NCI-H69 (cell line): ENCODE measurements at regions not wholly inside any gene's neighbourhood (a gene's known extent, or its start where the extent isn't known, plus 50 kb on each side); places are given as distances from the start of the nearest gene placed in this dataset.

Source experiments
- DNase-seq: peaks from one replicate; lab custom pipeline; 2025; lab: John Stamatoyannopoulos, UW

DNA sequence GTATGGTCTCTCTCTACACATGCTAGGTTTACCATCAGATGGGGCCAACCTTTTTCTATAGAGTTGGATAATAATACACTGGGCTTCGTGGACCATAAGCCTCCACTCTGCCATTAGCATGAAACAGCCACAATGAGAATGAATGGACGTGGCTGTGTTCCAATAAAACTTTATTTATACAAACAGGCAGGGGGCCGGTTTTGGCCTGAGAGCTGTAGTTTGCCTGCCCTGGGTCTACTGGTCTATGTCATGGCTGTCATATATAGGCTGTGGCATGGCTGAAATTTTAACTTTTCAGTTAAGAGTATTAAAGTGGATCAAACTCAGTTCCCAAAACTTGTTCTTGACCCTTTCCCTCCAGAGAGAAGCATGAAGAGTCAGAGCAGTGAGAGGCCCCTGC is 120.3 kb upstream of the MYL2 start:
- DNase-seq = no peak

GRCh38 chr12:111038941-111039340 is 118.6 kb upstream of the MYL2 start:
- no peak for DNase-seq

- no peak for DNase-seq
These were observed 117.7 kb upstream of the MYL2 start for GRCh38 chr12:111038077-111038476.

- no peak for DNase-seq
These were observed 116.7 kb upstream of the MYL2 start for GRCh38 chr12:111037047-111037446.

DNA sequence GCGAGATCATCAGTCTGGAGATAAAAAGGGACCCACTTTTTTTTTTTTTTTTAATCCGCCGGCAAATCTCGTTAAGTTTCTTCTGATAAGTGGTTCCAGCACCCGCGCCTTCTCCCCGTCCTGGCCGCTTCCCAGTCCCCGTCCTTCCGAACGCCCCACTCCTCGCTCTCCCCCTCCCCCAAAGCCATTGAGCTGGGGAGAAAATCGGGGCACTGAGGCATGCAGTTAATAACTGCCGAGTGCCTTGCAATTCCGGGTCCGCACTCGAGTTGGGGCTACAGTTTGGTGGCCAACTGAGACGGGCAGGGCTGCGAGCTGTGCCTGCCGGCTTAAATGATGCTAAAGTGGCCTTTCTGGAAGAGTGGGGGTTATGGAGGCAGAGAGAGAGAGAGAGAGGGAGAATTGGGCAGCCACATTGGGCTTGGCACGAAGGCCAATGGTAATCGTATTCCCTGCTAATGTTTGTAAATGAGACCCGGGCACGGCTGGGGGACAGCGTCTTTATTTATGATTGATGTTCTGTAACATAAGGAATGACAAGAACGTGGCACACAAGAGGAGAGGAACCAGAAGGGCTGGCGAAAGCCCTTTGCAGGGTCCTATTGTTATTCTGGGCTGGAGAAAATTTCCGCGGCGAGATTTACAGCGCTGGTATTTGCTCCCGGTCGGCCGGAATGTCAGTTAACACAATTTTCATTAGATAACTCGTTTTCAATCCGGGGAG is 115.4 kb upstream of the MYL2 start:
- DNase-seq = peak; percentile 77

- DNase-seq = peak; percentile 83
These were observed 114.7 kb upstream of the MYL2 start for GRCh38 chr12:111034886-111035577.

DNA sequence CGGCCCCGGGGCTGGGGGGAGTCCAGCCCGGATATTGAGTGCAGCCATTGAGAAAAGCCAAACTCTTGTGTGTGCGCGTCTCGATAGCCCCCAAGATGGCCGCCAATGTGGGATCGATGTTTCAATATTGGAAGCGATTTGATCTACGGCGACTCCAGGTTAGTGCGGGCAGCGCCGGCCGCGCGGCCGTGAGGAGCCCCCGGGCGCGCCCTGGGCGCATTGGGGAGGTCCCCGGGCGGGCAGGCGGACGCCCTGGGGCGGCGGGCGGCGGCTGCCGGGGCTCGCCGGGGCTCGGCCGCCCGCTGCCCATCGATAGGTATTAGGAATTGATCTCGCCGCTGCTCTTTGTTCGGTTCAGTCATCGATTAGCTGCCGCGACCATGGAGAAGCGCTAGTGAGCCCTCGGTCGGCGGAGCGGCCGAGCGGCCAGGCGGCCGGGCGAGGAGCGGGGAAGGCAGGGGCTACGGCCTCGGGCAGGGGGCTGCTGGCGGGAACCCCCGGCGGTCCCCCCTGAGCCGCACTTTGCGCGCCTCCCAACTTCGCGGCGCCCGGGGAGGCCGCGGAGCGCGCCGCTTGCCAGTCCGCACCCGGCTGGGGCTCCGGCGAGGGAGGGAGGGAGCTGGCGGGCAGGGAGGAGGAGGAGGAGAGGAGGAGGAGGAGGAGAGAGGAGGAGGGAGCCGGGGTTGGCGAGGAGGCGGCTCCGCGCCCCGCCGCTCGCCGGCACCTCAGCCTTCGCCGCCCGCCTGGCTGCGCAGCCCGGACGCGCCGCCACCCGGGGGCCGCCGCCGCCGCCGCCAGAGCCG is 113.9 kb upstream of the MYL2 start, which contains the start of gene CUX2:
CUX2 (plus strand) TSS at position 83 of the 803 bp plus-strand sequence.
- peak; percentile 89 for DNase-seq

DNA sequence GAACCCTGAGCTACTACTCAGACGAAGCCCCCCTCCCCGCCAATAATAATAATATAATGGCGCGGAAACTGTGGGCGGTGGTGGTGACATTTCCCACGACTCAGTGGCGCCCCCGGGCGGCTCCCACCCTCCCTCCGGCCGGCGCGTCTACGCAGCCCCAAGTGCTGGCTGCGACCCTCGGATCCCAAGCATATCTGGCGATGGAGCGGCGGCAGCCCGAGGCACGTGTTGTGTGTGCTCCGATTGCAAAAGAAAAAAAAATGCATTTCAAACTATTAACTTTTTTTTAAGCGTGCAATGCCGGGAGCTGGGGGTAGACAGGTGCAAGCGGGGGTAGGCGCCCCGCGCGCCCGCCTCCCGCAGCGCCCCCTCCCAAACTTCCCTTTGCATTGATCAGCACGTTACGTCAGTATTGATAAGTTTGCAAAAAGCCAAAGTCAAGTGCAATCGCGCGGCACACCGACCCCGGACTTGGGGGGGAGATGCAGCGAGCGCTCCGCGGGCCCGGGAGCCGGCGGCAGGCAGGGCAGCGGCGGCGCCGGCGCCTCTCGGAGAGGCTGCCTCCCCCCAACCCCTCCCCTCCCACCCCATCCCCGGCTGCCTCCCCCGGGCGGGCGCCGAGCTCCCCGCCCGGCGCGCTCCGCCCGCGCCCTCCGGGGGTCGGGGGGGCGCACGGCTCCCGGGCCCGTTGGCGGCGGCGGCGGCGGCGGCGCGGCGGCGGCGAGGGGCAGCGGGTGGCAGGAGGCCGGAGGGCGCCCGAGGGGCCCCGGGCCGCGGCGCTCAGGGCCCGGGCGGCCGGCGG is 113.1 kb upstream of the MYL2 start:
- DNase-seq = peak; percentile 83

DNA sequence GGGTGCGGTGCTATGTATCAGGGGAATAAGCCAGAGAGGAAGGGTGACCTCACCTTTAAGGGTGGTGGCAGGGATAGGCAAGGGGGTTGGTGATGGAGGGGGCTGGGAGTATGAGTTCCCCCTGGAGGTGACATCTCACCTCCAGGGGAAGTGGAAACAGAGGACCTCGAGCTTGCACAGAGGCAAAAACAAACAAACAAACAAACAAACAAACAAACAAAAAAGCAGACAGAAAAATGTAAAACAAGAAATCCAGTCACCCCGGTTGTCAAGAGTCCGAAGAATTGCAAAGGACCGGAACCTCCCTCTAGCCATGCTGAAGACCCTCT is 112.2 kb upstream of the MYL2 start:
- peak; percentile 15 for DNase-seq

GRCh38 chr12:111031916-111032590 is 111.7 kb upstream of the MYL2 start:
- no peak for DNase-seq

DNA sequence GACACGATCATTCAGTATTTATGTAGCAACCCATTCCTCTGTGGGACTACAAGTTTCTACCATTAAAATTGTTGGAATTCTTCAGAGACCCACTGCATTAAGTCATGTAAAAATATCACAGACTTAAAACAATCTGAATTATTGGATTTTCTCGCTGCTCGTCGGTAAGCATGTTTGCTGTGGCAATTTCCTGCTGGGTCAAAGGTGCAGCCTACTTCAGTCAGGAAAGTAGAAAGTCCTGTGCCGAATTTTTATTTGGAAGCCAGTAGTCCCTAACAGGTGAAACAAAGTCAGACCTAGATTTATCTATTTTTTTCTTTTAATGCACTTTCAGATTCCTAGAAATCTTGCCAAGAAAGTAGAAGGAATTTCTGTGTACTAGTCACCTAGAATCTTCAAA is 110.4 kb upstream of the MYL2 start:
- DNase-seq = no peak

DNA sequence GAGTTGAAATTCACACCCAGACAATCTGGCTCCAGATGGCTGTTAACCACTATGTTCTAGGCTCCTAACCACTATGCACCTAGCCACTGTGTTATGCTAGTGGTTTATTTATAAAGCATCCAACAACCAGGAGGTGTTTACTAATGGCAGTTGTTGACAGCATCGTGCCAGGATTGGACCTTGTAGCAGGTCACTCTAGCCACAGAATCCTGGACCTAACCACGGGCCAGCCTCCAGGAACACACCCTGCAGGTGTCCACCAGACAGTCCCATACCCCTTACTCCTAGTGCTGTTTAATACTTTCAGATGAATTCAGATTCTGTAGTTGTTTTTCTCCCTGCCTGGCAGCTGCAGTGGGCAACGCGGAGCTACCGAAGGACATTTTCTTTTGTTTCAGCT is 109.4 kb upstream of the MYL2 start:
- no peak for DNase-seq

GRCh38 chr12:111029305-111029704 is 108.9 kb upstream of the MYL2 start:
- DNase-seq = no peak

DNA sequence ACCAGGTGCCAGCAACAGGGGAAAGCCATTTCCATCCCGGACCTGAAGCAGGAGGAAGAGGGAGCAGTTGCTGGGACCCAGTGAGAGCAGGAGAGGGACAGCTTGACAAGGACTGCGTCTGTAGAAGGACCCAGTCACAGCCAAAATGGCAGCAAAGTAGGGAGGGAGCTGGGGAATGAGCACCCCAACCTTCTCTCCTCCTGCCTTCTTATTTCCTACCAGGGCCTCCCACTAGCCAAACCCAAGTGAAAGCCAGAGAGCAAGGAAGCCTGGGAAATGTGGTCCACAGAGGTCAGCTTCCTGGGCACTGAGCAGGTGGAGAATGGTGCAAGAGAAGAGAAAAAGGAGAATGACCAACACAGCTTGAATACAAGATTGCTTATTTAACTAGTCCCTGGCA is 108.5 kb upstream of the MYL2 start:
- DNase-seq = no peak

- DNase-seq = no peak
These were observed 107.1 kb upstream of the MYL2 start for GRCh38 chr12:111027431-111027830.

DNA sequence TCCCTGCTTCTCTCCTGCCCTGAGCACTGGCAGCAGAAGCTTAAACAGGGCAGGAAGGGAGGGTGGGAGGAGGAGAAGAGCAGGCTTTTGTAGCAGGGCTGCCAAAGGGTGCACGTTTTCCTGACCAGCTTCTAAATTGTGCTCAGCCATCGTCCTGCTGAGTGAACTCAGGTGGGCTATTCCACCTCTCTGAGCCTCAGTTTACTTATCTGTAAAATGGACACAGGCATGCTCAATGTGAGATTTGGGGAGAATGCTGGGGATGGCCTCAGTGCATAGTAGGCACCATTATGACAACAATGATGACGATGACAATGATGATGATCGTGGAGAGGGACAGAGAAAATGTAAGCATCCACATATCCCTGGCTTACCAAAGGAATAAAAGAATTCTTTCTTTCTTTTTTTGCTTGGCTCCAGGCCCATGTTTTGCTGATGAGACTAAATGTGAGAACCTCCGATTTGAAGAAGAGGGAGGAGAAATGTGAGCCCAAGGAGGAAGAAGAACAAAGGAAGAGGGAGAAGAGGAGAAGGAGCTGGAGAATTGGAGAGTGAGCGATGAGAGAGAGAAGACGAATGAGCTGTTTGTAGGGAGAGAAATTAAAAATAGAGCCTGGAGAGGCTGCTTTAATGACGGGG is 105.5 kb upstream of the MYL2 start:
- DNase-seq = peak; percentile 34

DNA sequence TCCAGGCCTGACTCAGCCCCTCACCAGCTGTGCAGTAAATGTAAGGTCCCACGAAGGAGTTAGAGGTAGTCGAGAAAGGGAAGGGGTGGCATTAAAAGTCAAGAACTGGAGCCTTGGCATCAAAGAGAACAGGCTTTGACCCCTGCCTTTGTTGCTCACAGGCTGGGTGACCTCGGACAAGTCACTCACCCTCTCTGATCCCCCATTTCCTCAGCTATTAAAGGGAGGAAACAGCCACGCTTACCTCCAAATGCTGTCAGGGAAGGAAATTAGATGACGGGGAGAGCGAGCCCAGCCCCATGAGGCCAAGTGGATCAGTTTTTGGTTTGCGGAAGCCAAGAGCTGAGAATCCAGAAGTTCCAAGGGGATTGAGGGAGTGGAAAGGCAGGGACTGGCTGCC is 104.9 kb upstream of the MYL2 start:
- no peak for DNase-seq

- peak; percentile 83 for DNase-seq
These were observed 103.9 kb upstream of the MYL2 start for GRCh38 chr12:111024205-111024801.

DNA sequence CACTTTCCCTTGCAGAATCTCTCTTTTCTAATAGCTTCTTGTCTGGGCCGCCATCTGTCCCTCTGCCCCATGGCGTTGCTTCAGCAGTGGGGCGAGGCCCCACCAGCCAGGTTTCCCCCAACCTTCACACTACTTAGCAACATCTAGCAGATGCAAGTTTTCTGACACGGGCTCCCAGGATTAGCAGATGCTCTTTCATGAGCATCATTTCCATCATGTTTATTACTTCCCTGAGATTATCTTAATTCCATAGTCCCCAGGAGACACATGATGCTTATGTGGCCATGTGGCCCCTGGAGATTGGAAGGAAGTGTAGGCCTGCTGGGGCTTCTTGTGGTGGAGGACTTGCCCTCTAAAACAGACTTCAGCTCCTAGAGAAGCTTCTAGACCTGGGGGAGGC is 102.0 kb upstream of the MYL2 start:
- no peak for DNase-seq

GRCh38 chr12:111014547-111014946 is 94.2 kb upstream of the MYL2 start:
- DNase-seq = no peak

GRCh38 chr12:111012918-111013317 is 92.5 kb upstream of the MYL2 start:
- DNase-seq = no peak
